ENCODE measurements at regions not wholly inside any gene's neighbourhood (a gene's known extent, or its start where the extent isn't known, plus 50 kb on each side); places are given as distances from the start of the nearest gene placed in this dataset.
"Not testable (repeated sequence)": the region's sequence is repeated elsewhere in the genome, so short reads cannot be mapped to it uniquely, and the experiment has no call there.

DNA sequence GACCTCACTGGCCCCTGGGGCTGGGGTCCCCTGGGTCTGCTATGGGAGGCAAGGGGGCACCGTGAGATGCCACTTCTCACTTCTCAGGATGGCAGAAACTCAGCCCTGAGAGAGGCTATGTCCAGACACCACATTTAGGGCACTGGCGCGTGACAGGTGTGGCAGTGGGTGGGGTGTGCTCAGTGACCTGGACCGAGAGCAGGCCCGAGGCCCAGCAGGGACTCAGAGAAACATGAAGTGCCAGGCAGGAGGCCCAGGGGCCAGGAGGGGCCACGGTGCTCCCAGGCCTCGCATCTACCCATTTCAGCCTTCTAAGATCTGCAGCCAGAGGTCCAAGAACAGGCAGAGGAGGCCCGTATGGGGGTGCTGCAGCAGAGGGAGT, 214.9 kb upstream of the SGCG start:
- not testable (repeated sequence) for H3K36me3 ChIP-seq, H3K4me1 ChIP-seq, H3K9me3 ChIP-seq, H3K27ac ChIP-seq, DNase-seq, H3K27me3 ChIP-seq, H3K4me3 ChIP-seq, ATAC-seq
- intact Hi-C loops (cut with DNase I): loop anchor here in 2 of 10 donors (10.0 kb wide), 1 partner anchor 1419 kb away; no protein-coding TSS in a partner anchor
- WGBS, 4 donors: 88 to 100% (median 91%) methylated on average over 2 to 7 of the region's 8 CpGs

DNA sequence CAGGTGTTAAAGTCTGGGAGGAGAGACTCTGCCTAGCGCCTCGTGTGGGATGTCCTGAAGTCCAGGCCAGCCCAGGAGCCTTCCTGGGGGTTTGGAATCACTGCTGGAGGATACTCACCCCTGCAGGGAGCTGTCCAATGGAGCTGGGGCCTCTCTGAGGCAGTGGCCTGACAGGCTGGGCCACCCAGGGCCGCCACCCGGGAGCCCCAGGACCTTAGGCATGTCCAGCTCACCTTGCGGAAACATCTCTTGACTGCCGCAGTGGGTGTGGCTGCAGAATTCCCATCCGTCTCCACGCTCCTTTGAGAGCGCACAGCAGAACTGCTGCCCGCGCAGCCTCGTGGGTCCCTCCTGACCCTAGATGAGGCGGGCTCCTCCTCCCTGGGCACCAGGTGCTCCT, 214.0 kb upstream of the SGCG start:
- not testable (repeated sequence) for H3K27ac ChIP-seq, H3K9me3 ChIP-seq, H3K36me3 ChIP-seq, H3K4me1 ChIP-seq, H3K4me3 ChIP-seq, H3K27me3 ChIP-seq, DNase-seq, ATAC-seq
- intact Hi-C loops (cut with DNase I): loop anchor here in 2 of 10 donors (10.0 kb wide), 1 partner anchor 1418 kb away; no protein-coding TSS in a partner anchor
- WGBS, 4 donors: 90 to 93% (median 92%) methylated on average over 6 to 13 of the region's 13 CpGs

DNA sequence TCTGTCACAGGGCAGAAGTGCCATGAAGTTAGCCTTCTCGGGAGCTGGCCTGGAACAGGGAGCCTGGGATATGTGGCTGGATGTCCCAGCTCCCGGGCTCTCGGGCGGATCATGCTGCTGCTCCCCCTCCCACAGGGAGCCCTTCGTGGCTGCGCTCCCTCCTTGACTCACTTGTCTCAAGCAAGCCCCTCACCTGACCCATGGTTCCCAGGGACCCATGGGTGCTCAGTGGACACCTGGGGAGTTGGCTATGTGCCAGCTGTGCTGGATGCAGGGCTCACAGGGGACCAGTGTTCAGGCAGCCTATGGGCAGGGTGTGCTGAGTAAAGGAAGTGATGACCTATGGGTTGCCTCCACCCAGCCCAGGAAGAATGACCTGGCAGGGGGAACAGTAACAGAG, 213.1 kb upstream of the SGCG start:
- no peaks in the 10 kb centered on the region for H3K36me3 ChIP-seq
- ATAC-seq (peak in 1 of 4 donors; percentile 12), DNase-seq (no peak)
- intact Hi-C loops (cut with DNase I): loop anchor here in 2 of 10 donors (10.0 kb wide), 1 partner anchor 1417 kb away; no protein-coding TSS in a partner anchor
- no peaks in the 10 kb centered on the region for H3K4me1 ChIP-seq
- TF ChIP-seq, protein P1, sequence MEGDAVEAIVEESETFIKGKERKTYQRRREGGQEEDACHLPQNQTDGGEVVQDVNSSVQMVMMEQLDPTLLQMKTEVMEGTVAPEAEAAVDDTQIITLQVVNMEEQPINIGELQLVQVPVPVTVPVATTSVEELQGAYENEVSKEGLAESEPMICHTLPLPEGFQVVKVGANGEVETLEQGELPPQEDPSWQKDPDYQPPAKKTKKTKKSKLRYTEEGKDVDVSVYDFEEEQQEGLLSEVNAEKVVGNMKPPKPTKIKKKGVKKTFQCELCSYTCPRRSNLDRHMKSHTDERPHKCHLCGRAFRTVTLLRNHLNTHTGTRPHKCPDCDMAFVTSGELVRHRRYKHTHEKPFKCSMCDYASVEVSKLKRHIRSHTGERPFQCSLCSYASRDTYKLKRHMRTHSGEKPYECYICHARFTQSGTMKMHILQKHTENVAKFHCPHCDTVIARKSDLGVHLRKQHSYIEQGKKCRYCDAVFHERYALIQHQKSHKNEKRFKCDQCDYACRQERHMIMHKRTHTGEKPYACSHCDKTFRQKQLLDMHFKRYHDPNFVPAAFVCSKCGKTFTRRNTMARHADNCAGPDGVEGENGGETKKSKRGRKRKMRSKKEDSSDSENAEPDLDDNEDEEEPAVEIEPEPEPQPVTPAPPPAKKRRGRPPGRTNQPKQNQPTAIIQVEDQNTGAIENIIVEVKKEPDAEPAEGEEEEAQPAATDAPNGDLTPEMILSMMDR (IDR thresholded peaks at IDR 0.05): no peak
- no peak for TF ChIP-seq POLR2A (IDR thresholded peaks at IDR 0.05)
- no peak overlapping the region for H3K4me3 ChIP-seq
- WGBS, 4 donors: 75 to 88% (median 83%) methylated on average over 6 of the region's 6 CpGs
- no peaks in the 10 kb centered on the region for H3K27me3 ChIP-seq
- H3K9me3 ChIP-seq: no peaks in the 10 kb centered on the region
- no peak overlapping the region for H3K27ac ChIP-seq

DNA sequence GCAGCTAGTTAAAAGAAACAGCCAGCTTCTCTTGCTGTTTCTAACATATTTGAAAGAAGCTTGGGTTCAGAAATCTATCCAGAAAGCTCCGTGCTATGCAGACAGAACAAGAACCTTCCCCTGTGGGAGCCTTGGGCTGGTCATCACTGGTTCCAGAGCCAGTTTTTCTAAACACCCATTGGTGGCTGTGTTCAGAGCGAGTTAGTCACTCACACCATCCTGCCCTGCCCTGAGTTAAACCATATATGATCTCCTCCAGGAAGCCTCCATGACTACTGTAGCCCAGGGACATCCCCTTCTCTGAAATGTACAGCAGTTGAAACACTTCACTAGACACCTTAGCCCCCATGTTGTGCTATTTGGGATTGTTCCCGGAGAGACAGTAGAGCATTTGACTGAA, 200.8 kb upstream of the SGCG start:
- Histone ChIP-seq H3K27ac (no peak overlapping the region), H3K36me3 (no peaks in the 10 kb centered on the region), H3K9me3 (peaks cover 0 to 12% (median 4%) of the 10 kb centered on the region in 12 donors), H3K4me3 (no peak overlapping the region), H3K4me1 (no peaks in the 10 kb centered on the region), H3K27me3 (no peaks in the 10 kb centered on the region)
- 65 to 91% (median 77%) methylated on average over 3 of the region's 3 CpGs for WGBS, 4 donors
- intact Hi-C loops (cut with DNase I): no loop called here
- TF ChIP-seq, protein P1 (IDR thresholded peaks at IDR 0.05): no peak
- TF ChIP-seq POLR2A (IDR thresholded peaks at IDR 0.05): no peak
- DNase-seq (no peak), ATAC-seq (no peak)

DNA sequence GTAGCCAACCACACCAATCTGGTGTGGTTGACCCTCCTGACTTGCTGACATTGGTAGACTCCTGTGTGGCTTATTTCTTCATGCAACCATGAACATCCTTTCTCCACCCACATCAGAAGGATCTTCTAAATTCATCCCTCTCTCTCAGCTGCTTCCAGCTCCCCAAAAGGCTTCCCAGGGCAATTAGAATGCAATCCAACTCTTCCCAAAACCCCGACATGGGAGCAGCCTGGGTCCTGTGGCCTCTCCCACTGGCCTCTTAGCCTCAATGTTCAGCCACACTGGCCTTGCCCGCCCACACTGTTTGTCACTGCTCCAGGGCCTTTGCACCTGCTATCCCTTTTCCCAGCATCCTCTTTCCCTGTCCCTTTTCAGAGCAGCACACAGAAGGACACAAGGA, 199.8 kb upstream of the SGCG start:
- peaks cover 0 to 12% (median 4%) of the 10 kb centered on the region in 12 donors for H3K9me3 ChIP-seq
- WGBS, 4 donors: 86 to 95% (median 89%) methylated on average over 2 of the region's 2 CpGs
- intact Hi-C loops (cut with DNase I): no loop called here
- H3K27me3 ChIP-seq: no peaks in the 10 kb centered on the region
- DNase-seq: no peak
- no peak for ATAC-seq
- no peaks in the 10 kb centered on the region for H3K36me3 ChIP-seq
- no peak overlapping the region for H3K4me3 ChIP-seq
- no peaks in the 10 kb centered on the region for H3K4me1 ChIP-seq
- TF ChIP-seq POLR2A (IDR thresholded peaks at IDR 0.05): no peak
- TF ChIP-seq, protein P1 (IDR thresholded peaks at IDR 0.05): no peak
- H3K27ac ChIP-seq: no peak overlapping the region
